Inflammatory macrophage treated with lipopolysaccharide for 4 hours (primary cell): ENCODE measurements at regions not wholly inside any gene's neighbourhood (a gene's known extent, or its start where the extent isn't known, plus 50 kb on each side); places are given as distances from the start of the nearest gene placed in this dataset.
"Not testable (repeated sequence)": the region's sequence is repeated elsewhere in the genome, so short reads cannot be mapped to it uniquely, and the experiment has no call there.

Experiments
- DNase-seq: peaks from one replicate; pipeline ENCODE4 v3.0.0-alpha.2; 2020

- no peak for DNase-seq
Measured at GRCh38 chr10:64529003-64529350, 1007.8 kb downstream of the REEP3 start.

GRCh38 chr10:64534616-64535015 lies 1013.4 kb downstream of the REEP3 start:
- no peak for DNase-seq

GRCh38 chr10:64535131-64535867 lies 1014.1 kb downstream of the REEP3 start:
- no peak for DNase-seq

DNA sequence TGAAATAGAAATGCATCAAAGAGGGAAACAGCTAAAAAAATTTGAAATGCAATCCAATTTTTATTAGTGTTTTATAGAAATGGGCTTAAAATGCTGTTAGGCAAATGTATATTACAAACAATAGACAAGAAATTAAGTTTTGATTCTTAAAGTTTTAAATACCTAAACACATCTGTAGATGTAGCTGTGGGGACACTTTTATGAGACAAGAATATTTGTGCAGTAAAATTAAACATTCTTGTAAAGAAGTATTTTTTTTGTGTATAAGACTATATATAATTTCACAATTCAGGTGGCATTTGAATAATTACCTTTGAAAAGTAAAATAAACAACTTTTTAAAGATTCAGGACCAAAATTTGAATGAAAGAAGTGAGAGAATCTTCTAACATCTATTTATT lies 1015.9 kb downstream of the REEP3 start:
- DNase-seq = no peak

DNA sequence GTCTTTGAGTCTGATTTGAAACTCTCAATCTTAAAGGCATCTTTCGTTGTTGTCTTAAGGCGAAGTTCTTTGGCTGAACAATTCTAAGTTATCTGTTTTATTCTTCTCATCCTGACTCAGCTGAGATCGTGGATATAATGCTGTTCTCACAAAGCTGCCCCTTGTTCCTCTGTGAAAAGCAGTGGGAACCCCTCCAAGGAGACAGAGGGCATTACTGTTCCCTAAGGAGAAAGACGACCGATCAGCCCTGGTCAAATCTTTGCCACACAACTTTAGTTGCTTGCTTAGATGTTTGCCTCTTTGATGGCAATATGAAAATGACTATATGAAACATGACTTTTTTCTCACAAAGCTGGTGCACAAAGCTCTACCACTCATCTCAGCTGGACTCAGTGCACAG lies 1016.7 kb downstream of the REEP3 start:
- DNase-seq = no peak

GRCh38 chr10:64546073-64546472 lies 1024.9 kb downstream of the REEP3 start:
- DNase-seq = no peak

DNA sequence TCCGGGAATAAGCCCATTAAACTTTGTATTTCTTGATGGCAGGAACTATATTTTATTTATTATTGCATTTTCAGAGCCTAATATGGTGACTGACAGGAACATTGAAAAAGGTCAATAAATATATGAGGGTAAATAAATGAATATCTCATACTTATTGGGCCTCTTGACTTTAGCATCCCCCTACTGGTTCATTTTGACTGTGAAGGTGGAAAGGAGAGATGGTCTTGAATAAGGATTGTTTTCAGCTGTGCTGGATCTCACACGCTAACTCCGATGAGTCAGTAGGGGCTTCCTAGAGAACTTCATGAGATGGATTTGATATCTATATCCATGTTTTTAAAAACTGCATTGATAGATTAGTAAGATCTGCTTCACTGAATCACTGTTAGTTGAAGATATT lies 1026.0 kb downstream of the REEP3 start:
- no peak for DNase-seq

GRCh38 chr10:64555666-64556065 lies 1034.5 kb downstream of the REEP3 start:
- DNase-seq = no peak

GRCh38 chr10:64558094-64558835 lies 1037.1 kb downstream of the REEP3 start:
- DNase-seq = no peak

- DNase-seq = peak; percentile 3
Measured at GRCh38 chr10:64571056-64571455, 1049.9 kb downstream of the REEP3 start.

GRCh38 chr10:64573623-64574325 lies 1052.6 kb downstream of the REEP3 start:
- no peak for DNase-seq

- no peak for DNase-seq
Measured at GRCh38 chr10:64574371-64574770, 1053.2 kb downstream of the REEP3 start.

- DNase-seq = no peak
Measured at GRCh38 chr10:64576497-64576896, 1055.3 kb downstream of the REEP3 start.

GRCh38 chr10:64578757-64579156 lies 1057.6 kb downstream of the REEP3 start:
- DNase-seq = not testable (repeated sequence)

GRCh38 chr10:64586934-64587503 lies 1065.8 kb downstream of the REEP3 start:
- DNase-seq = no peak

DNA sequence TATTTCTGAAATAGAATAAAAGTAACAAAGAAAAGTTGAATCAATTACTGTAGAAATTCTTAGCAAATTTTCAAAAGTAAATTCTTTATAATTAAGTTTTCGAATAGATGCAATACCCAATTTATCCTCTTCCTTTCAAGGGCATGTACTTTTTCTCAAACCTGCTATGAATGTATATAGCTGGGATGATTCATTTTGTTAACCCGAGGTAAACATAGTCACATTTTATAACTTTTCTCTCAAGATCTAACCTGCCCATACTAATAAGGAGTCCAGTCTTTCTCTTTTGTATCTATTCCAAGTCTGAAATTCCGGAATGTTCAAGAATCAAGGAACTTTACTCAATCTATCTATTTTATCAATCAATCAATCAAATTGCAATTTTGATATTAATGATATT lies 1072.9 kb downstream of the REEP3 start:
- no peak for DNase-seq

GRCh38 chr10:64598600-64598999 lies 1077.4 kb downstream of the REEP3 start:
- DNase-seq = no peak

GRCh38 chr10:64601298-64601697 lies 1080.1 kb downstream of the REEP3 start:
- no peak for DNase-seq

DNA sequence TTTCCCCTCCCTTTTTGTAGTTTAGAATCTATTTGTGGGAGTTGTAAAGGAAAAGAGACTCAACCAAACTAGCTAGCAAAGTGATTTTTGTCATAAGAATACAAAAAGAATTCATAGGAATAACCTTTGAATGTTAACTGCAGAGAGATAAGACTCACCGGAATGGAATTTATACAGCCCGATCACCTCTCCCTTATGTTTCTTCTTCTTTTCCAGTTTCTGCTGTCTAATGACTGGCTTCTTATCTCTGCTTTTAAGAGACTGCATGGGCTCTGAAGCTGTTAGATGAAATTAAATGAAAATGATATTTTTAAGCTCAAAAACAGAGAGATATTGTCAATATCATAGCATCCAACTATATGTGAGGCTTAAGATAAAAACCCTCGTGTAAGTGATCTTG lies 1095.9 kb downstream of the REEP3 start:
- no peak for DNase-seq

- no peak for DNase-seq
Measured at GRCh38 chr10:64619102-64619501, 1097.9 kb downstream of the REEP3 start.

DNA sequence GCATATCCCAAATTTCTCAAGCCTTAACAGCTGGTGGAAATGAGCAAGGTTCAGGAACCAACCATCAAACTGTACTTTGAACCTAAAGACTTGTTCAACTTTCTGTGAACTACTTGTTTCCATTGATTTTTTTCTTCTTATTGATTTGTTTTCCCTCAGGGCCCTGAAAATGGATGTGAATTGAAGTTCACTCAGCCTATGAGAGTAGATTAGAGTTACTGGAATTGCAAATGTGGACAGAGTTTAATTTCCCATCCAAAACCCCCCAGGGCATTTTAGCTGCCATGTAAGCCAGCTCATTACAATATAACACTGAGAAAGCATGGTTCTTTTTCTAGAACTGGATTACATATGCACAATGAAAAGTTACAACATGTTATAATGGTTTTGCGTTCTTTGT lies 1105.7 kb downstream of the REEP3 start:
- DNase-seq = no peak

- no peak for DNase-seq
Measured at GRCh38 chr10:64630534-64630933, 1109.3 kb downstream of the REEP3 start.

GRCh38 chr10:64635906-64636305 lies 1114.7 kb downstream of the REEP3 start:
- no peak for DNase-seq

- DNase-seq = no peak
Measured at GRCh38 chr10:64636461-64636860, 1115.3 kb downstream of the REEP3 start.
